NCI-H2029 (cell line): ENCODE measurements at regions not wholly inside any gene's neighbourhood (a gene's known extent, or its start where the extent isn't known, plus 50 kb on each side); places are given as distances from the start of the nearest gene placed in this dataset.

ENCODE experiments used
- DNase-seq: peaks from one replicate; lab custom pipeline; 2025; lab: John Stamatoyannopoulos, UW

DNA sequence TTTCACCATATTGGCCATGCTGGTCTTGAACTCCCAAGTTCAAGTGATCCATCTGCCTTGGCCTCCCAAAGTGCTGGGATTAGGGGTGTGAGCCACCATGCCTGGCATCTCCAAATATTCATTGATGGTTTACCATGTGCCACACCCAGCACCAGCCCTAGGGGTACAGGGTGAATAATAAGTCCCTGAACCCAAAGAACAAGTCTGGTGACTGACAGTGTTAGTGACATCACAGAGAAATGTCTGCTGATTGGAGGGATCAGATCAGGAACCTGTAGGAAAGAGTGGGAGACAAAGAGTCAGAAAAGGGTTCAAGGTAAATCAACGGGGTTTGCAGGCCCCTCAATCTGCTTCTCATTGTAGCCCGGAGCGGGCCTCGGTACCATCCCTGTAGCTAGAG lies 118.4 kb upstream of the NABP1 start:
- no peak for DNase-seq

DNA sequence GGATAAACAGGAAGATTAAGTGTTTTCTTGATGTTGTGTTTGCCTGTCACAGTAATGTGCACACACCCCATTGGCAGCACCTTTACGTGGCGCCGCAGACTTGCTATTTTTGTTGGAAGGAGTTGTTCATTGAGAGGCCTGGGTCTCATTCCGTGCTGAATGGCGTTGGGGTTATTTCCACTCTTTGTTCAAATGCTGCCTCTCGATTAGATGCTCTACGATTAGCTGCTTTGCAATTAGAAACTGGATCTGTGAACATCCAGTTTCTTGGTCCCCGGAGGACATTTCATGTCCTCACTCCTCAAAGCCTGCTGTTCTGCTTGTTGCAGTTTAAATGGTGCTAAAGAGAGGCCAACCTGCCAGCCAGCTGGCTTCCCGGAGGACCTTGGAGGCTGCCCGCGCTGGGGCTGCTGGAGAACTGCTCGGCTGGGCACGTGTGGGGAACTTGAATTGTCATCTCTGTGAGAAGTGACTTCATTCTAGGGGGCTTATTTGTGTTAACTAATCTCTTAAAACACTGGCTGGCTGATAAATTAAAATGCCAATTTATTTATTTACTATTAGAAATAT lies 117.4 kb upstream of the NABP1 start:
- DNase-seq = no peak

DNA sequence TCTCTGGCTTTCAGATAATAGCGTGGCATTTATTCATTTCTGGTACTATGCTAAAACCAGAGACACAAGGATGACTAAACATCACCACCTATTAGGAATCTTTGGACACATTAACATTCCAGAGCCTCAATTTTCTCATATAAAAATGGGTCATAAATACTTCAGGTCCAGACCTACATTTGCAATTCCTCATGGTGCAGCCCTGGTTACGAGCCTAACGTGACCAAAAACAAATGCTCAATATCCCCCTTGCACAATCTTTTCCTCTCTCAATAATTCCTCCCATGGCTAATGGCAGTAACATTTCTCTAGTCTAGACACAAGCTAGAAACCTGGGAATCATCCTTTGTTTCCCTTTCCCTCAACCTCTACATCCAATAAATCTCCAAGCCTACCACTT lies 112.8 kb upstream of the NABP1 start:
- DNase-seq = no peak

DNA sequence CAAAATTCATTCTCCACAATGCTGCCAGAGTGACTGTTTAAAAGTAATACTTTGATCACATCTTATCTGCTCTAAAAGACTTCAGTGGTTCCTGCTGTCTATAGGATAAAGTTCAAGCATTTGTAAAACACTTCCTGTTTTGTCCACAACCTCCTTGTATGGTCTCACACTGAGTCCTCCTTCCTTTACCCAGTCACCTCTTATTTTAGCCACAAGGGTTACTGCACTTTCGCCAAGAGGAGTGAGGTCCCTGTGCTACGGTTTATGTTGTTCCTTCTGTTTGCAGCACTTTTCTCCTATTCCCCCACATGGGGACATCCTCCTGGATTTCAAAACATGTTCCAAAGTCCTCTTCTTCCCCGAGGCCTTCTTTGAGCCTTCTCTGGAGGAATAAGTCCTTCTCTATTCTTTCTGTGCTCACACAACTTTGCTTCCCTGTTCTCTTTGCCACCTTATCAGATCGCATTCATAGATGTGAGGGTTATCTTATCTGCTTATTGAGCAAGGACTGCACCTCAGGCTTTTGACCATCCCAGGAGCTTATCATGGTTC lies 112.2 kb upstream of the NABP1 start:
- DNase-seq = no peak

DNA sequence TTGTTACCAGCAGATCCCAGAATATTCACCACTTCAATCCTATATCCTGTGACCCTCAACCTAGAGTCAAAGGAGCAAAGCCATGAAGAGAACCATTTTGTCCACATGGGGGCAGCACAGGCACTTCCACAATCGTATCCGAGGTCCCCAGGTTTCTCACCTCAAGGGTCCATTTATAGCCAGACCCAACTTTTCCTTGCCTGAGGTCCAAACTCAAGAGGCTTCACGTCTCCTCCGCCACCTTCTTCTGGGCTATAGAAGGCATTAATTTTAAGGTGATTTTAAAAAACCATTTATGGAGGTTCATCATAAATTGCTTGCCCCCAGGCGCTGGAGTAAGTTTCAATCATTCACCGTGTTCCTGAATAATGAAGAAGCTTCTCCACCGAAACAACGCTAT lies 111.6 kb upstream of the NABP1 start:
- DNase-seq = peak; percentile 39

DNA sequence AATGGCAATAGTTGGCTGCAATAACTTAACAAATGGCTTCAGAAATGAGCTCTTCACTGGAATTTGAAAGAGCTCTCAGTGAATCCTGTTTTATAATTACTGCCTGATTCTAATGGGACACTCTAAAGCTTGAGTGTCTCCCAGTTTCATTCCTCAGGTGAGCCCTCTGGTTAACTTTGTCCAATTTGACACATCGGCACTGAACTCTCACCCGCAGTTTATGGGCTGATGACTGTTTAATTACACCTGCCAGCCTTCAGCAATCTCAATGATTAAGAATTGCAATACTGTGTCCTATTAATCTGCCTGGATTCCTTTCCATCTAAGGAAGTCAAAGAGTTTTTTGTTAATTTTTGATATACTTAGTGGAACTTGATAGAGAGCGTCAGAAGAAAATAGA lies 110.7 kb upstream of the NABP1 start:
- DNase-seq = no peak

DNA sequence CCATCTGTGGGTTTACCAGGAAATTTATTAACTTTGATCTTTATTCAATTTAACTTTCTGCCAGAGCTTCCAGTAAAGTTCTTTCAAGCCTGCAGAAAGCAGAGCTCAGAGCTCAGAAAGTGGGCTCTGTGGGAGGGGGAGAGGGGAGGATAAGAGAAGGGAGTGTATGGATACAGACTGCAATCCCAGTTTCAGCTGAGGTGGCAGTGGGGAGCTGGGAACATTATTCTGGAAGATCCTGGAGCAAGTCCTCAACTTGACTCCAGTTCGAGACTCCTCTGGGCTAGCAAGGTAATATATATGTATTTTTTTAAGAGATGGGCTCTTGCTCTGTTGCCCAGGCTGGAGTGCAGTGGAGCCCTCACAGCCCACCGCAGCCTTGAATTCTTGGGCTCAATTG lies 108.9 kb upstream of the NABP1 start:
- DNase-seq = no peak

DNA sequence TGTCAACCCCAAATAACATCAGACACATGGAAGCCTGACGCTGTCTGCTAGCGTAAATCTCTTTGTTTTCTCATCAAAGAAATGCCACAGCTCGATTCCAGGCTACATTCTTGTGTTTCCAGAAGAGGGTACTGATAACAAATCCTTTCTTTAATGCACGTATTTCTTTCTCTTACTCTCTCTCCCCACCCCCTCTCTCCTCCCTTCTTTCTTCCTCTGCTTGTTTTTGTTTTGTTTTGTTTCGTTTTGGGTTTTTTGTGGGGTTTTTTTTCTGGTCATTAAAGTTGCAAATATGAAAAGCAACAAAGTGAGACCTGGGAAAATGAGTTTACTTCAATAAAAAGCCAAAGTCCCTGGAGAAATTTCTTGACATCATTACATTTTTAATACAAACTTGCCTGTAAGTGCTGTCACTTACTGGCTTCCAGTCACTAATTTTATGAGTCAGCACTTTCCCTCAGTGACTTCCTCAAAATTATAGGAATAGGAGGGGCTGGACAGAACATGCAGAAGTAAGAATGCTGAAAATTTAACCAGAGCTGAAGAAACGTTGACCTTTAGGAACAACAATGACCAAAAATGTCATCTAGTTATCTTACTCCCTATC lies 106.7 kb upstream of the NABP1 start:
- no peak for DNase-seq

DNA sequence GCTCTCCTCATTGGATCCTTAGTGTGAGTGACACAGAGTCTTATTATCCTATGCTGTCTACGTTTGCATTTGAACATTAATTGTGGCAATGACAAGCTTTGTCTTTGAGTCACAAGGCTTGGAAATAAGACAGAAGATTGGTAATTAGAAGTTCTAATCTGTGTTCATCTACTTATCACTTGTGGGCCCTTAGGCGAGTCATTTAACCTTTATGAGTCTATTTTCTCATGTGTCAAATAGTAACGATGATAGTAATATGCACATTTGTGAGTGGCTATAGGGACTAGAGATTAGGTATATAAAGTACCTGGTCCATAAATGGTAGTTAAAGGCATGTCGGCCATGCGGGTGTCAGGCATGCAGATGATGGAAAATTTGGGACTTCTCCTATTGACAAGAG lies 105.6 kb upstream of the NABP1 start:
- no peak for DNase-seq

DNA sequence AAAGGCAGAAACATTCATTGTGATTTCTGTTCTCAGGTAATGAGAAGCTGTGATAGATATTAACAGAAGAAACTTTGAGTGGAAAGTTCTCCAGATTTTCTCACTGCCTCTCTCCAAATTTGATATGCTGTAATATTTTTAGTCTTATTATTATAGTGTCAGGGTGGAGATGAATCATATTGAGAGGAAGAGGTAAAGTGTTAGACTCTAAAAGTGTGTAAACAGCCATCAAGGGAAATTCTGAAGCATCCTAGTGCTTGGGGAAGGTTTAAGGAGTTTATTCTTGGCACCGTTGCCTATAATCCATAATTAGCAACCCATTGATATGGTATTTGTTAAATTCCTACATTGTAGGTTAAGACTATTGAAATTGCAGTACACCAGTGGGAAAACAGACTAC lies 104.7 kb upstream of the NABP1 start:
- no peak for DNase-seq

DNA sequence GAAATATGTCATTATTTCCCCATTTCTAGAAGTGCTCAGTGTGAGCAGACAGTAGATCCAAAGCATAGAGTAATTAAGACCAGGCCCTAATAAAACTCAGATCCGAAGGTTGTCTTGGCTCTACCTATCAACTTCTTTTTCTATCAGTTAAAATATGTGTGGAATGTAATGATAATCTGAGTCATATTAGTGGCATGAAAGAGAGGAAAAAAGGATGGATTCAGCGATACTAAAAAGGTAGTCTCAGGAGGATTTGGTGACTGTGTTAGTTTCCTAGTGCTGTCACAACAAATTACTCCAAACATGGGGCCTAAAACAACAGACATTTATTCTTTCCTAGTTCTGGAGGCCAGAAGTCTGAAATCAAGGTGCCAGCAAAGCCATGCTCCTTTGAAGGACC lies 103.7 kb upstream of the NABP1 start:
- DNase-seq = no peak

DNA sequence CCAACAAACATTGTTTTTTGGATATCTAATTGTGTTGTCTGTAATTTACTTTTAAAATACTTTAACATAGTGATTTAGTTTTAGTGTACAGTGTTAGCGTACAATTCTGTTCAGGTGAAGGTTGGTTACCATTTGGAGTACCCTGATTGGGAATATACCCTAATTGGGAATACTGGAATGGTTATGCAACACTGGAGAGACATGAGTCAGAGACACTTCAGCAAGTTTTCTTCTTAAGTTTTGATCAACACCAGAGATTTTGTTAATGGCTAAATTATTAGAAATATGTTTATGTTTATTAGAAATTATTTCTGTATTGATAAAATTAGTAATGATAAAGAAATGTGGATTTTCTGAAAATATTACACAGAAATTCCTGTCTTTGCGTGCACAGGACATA lies 100.3 kb upstream of the NABP1 start:
- no peak for DNase-seq

DNA sequence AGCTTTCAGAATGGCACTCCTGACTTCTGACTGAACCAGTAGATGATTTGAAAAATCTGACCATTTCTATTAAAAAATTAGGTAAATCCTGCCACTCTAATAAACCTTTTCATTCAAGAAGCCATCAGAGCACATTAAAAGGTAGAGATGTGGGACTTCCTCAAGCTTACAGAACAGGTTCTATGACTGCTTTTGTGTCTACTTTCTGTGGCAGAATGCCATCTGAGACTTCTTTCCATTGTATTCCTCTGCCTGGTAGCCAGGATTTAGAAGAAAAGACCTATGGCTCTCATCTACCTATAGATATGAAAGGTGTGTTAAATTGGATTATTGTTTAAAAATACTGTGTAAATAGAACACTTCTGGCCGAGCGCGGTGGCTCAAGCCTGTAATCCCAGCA lies 99.9 kb upstream of the NABP1 start:
- no peak for DNase-seq

DNA sequence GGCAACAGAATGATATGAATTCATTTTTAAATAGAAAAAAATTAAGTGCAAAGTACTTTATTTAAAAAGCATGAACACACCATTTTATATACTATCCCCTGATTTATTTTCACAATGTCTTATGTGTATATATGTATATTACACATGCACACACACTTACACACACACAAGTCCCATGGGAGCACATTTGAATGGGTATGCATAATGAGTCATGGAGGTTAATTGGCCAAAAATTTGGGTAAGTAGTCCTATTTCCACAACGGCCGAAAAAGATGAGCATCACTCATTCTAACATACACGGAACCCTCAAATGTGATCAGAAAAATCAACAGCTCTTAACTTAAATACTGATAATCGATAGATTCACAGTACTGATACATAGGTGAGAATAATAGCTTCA lies 97.4 kb upstream of the NABP1 start:
- no peak for DNase-seq

DNA sequence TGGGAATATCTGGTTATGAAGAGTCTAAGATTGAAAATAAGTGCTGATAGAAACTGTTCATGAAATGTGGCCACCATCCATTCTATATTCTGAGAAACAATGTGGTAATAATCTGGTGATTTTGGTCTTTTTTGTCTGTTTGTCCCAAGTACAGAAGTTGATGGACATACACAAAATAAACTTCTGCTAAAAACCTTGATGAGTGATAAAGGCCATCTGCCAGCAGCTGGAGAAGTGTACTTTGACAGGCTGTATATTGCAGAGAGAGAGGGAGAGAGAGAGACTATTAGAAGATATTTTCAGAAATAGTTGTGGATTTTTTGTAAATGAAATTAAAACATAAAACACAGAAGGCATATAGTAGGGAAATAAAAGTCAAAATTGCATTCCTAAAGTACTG lies 96.9 kb upstream of the NABP1 start:
- no peak for DNase-seq

DNA sequence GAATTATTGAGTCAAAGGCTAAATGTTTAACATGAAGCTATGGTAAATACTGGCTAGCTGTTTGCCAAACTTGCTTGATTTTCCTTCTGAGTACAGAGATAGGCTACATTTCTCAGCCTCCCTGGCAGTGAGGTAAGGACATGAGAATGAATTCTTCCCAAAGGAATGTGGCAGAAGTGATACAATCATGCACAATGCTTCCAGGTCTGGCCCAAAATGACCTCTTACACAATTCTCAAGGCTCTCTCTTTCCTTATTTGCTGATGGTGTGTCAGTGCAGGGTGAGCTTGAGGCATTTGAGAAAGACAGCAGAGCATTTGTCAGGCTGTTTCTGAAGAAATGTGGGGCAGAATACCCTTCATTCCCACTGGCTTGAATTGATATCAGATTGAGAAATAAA lies 95.6 kb upstream of the NABP1 start:
- DNase-seq = no peak

DNA sequence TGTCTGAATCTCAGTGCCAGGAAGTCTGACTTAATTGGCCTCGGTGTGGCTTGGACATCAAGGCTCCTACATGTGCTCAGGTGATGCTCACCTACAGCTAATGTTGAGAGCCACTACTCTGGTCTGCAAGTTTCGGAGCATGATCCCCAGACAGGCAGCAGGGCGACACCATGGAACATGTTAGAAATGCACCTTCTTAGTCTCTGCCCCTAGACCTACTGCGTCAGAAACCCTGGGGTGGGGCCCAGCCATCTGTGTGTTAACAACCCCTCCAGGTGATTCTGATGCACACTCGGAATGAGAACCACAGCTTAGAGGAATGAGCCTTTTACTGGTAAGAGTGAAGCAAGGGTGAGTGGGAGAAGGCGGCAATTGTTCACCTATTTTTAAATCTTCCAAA lies 86.9 kb upstream of the NABP1 start:
- DNase-seq = no peak

DNA sequence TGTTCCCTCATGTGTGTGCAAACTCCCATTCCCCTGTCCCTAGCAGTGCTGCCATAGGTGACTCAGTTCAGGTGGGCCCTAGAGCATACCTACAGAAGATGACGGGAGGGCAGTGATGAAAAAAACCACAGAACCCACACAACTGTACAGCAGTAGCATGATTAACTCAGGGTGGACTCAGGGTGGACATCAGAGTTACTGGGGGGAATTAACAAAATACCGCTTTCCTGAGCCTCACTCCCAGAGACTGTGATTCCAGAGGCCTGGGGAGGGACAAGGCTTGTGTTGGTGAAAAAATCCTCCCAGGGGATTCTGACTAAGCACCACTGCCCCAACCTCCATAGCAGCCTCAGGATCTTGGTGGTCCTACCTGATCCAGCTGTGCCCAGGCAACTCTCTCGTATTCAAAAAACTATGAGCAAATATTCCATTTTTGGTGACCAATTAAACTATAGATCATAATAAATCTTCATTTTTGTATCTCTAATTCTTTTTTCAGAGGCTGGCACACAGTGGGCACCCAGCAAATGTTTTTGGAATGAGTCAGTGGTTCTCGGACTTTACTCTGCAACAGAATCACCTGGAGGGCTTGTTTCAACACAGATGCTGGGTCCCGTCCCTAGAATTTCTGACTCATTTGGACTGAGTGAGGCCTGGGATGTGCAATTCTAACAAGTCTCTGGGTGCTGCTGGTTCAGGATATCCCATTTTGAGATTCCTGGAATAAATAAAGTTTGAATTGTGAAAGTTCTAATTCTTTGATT lies 84.1 kb upstream of the NABP1 start:
- DNase-seq = no peak

DNA sequence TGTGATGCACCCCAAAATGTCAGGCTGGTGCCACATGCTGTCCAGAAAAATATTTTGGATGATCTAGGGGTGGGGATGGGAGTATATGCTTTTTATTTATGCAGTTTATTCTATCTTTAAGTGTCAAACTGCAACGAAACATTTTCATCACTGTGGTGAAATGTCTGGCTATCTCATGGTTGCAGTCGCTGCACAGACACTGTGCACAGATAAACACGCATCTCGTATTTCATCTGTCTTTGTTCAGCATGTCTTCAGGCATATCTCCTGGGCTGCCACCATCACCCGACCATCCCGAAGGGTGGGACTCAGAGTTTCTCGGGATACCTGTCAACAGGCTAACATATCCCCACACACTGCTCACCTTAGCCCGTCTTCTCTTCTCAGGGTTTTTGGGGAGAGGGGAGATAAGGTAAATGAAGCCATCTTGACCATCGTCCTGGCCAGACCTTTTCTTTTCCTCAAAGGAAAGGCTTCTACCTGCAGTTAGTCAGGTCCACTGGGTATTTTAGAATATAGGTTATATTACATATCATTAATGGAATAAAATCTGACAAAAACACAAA lies 80.7 kb upstream of the NABP1 start:
- DNase-seq = no peak

DNA sequence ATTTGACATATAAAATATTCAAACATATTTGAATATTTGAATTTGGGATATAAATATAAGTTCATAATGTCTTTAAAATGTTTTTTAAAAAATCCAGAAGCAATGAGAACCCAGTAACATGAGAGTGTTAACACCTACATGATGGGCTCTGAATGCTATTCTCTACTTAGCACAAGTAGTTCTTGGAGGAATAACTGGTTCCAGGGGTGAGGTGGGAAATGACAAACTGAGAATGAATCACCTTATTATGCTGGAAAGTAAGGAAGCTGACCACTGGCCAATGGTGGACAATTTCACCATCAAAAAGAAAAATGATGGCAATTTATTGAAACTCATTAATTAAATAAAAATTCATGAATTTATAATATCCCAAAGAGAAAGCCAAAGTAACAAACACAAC lies 79.6 kb upstream of the NABP1 start:
- DNase-seq = no peak

DNA sequence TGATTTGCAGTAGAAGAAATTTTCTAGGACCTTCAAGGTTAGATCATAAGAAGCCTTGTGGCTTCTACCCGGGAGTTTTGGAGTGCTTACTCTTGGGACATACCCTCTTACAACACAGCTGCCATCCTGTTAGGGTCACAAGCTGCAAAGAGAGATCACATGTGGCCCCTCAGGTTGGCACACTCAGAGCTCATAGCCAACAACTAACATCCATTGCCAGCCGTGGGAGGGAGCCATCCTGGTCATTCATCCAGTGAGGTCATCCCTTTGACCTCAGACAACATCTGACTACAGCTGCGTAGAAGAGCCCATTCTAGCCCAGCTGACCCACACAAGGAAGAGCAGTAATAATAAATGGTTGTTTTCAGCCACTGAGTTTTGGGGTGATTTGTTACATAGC lies 76.9 kb upstream of the NABP1 start:
- DNase-seq = no peak

DNA sequence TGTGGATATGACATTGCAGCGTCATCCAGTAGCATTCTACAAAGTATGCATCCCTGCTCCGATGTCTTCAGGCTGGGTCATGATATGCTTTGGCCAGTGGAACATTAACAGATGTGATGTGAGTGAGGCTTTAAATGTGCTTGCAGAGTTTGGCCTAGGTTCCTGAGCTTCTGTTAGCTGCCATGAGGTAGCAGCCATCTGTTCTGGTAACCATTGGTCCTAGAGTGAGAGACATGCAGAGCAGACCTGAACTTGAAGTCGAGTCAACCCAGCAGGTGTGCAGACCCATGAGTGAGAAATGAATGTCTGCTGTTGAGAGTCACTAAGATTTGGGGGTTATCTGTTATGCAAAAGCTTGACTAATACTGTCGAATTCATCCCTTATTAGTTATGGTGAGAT lies 73.8 kb upstream of the NABP1 start:
- DNase-seq = no peak

DNA sequence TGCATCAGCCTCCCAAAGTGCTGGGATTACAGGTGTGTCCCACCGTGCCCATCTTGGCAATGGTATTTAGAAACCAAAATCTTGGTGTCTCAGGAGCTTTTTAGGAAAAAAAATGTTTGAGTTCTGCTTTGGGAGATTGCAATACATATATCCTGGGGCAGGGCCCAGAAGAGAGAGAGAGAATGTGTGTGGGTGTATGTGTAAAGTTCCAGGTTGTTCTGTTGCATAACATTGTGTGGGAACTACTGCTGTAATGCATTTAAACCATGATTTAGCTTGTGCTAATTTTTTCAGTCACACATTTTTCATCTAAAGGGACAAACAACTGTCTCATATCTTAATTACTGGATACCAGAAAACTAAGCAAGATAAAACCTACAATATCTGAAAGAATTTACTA lies 70.8 kb upstream of the NABP1 start:
- no peak for DNase-seq
